Right lobe of liver (tissue), 6 donors: ENCODE measurements at regions not wholly inside any gene's neighbourhood (a gene's known extent, or its start where the extent isn't known, plus 50 kb on each side); places are given as distances from the start of the nearest gene placed in this dataset.

Experiments used
- ATAC-seq, 4 donors: fragments of 200-7000 bp; cut with Tn5 transposase; one replicate each; pipeline ENCODE4 v1.9.1; 2020; ENCODE audit warnings: mild to moderate bottlenecking in 4 of 4, moderate library complexity in 4 of 4
- DNase-seq, 3 donors: peaks; one replicate each; pipeline ENCODE4 v3.0.0-alpha.2; 2020
- H3K27ac ChIP-seq, 3 donors: fragments of 200-600 bp; one replicate each; pipeline ENCODE4 v1.8.0; 2022
- H3K27me3 ChIP-seq, 2 donors: fragments of 200-600 bp; one replicate each; pipeline ENCODE4 v1.8.0; 2022
- H3K36me3 ChIP-seq, 4 donors: fragments of 200-600 bp; sonication (generic) in 1 of 4; one replicate each; pipeline versions ENCODE4 v1.5.1 to v1.8.0; 2017 to 2022; ENCODE audit warnings: control low read depth in 1 of 4
- H3K4me1 ChIP-seq, 4 donors: fragments of 200-600 bp; sonication (generic) in 1 of 4; one replicate each; pipeline versions ENCODE4 v1.5.1 to v1.8.0; 2017 to 2022; ENCODE audit warnings: control low read depth in 1 of 4
- H3K4me3 ChIP-seq, 3 donors: fragments of 200-600 bp; one replicate each; pipeline ENCODE4 v1.8.0; 2022
- H3K9me3 ChIP-seq, 4 donors: fragments of 200-600 bp; sonication (generic) in 1 of 4; one replicate each; pipeline versions ENCODE4 v1.5.1 to v1.8.0; 2017 to 2022; ENCODE audit warnings: control low read depth in 1 of 4
- POLR2A ChIP-seq: fragments of 450-650 bp; IDR thresholded peaks from one replicate; pipeline ENCODE4 v1.6.1; 2017; ENCODE audit warnings: antibody characterized with exemption, mild to moderate bottlenecking
- WGBS: methylation state at CpG from one replicate; pipeline ENCODE4 v1.1.6; 2018; ENCODE audit warnings: low coverage, low lambda C conversion rate; ENCODE audit not compliant: insufficient coverage; ENCODE audit errors: missing lambda C conversion rate; 5-methylcytosine and 5-hydroxymethylcytosine counted together
- intact Hi-C, 2 donors: fragments of 100-400 bp; cut with DNase I; formaldehyde crosslinking; loops; one replicate each; pipeline versions ENCODE4 v1.11.2 to v1.14.1; 2022
- TF ChIP-seq, protein P1 (sequence below), 4 donors: fragments of 200-600 bp in 3 of 4; fragments of 450-650 bp in 1 of 4; IDR thresholded peaks; one replicate each; pipeline versions ENCODE4 v1.5.1 to v1.8.0; 2016 to 2022; ENCODE audit warnings: antibody characterized with exemption in 4 of 4, mild to moderate bottlenecking in 2 of 4
- donor health status: DM: no; HTN: yes; CAD: no.
- donor health status: DM: no; HTN: no; CAD: no.
- donor health status: DM: no; HTN: no; CAD: no.
- donor health status: DM: no; HTN: yes; CAD: no.
- donor health status: DM: no; HTN: yes; CAD: no.

DNA sequence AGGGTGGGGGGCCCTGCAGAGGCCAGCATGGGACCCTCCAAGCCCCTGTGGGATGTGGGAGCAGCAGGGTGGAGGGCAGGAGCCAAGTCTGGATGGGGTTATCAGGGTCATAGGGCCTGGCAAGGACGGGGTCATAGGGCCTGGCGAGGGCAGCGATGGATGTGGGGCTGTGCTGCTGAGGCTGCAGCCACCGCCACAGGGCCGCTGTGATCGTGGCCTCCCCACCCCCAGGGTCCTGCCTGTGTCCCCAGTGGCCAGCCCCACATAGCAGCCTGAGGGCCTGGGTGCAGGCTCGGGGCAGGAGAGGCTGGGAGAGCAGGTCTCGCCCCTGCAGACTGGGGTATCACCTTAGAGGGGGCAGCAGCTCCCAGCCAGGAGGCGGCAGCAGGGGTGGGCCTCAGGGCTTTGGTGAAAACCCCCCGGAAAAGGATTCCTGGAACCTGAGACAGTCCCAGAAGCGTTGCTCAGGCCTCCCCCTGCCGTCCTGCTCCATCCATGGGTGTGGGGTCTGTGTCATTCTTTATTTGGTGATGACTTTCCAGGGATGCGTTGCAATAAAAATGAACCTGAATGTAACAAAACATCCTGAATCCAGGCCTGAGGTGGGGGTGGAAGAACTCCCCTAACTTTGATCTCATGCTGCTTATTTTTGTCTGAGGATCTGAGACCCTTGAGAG, 107.3 kb upstream of the SHH start:
- no peaks in the 10 kb centered on the region for H3K36me3 ChIP-seq
- peak in 2 of 3 donors; percentile 71 to 81 for DNase-seq
- no peak overlapping the region for H3K4me3 ChIP-seq
- intact Hi-C loops = no loop called here
- WGBS = 57% methylated on average over 5 of the region's 13 CpGs
- ATAC-seq = peak; percentile 83 to 89 (median 87)
- H3K27me3 ChIP-seq = no peaks in the 10 kb centered on the region
- no peak for TF ChIP-seq POLR2A
- TF ChIP-seq, protein P1, sequence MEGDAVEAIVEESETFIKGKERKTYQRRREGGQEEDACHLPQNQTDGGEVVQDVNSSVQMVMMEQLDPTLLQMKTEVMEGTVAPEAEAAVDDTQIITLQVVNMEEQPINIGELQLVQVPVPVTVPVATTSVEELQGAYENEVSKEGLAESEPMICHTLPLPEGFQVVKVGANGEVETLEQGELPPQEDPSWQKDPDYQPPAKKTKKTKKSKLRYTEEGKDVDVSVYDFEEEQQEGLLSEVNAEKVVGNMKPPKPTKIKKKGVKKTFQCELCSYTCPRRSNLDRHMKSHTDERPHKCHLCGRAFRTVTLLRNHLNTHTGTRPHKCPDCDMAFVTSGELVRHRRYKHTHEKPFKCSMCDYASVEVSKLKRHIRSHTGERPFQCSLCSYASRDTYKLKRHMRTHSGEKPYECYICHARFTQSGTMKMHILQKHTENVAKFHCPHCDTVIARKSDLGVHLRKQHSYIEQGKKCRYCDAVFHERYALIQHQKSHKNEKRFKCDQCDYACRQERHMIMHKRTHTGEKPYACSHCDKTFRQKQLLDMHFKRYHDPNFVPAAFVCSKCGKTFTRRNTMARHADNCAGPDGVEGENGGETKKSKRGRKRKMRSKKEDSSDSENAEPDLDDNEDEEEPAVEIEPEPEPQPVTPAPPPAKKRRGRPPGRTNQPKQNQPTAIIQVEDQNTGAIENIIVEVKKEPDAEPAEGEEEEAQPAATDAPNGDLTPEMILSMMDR (IDR thresholded peaks at IDR 0.05) = no peak
- H3K27ac ChIP-seq = peak overlapping the region; percentile 51 to 76 (median 57)
- H3K4me1 ChIP-seq = peaks cover 2 to 29% (median 16%) of the 10 kb centered on the region in 4 donors
- no peaks in the 10 kb centered on the region for H3K9me3 ChIP-seq

DNA sequence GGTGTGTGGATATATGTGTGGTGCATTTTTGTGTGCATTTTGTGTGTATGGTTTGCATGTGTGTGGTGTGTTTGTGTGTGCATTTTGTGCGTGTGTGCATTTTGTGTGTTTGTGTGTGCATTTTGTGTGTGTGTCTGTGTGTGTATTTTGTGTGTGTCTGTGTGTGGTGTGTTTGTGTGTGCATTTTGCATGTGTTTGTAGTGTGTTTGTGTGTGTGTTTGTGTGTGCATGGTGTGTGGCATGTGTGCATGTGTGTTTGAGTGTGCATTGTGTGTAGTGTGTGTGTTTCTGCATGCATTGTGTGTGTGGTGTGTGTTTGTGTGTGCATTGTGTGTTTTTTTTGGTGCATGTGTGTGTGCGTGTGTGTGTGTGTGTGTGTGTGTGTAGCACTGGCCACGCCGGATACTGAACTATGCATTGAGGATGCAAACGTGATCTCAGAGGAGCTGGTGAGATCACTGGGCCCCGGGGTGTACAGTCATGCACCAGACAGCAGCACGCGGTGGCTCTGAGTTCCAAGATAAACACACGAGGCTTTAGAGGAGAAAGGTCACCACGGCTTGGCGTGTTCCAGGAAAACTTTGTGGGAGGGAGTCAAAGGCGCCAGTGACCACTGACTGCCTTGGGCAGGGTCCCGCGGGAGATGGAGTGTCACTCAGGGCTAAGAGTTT, 106.6 kb upstream of the SHH start:
- DNase-seq (peak; percentile 86 to 93 (median 91)), ATAC-seq (peak; percentile 82 to 90 (median 82))
- intact Hi-C loops = no loop called here
- TF ChIP-seq, protein P1 (IDR thresholded peaks at IDR 0.05) = no peak
- no peak for TF ChIP-seq POLR2A
- Histone ChIP-seq H3K27ac (peak overlapping the region; percentile 51 to 76 (median 57)), H3K9me3 (no peaks in the 10 kb centered on the region), H3K27me3 (no peaks in the 10 kb centered on the region), H3K4me1 (peaks cover 2 to 29% (median 16%) of the 10 kb centered on the region in 4 donors), H3K4me3 (no peak overlapping the region), H3K36me3 (no peaks in the 10 kb centered on the region)
- 29% methylated on average over 5 of the region's 14 CpGs for WGBS

DNA sequence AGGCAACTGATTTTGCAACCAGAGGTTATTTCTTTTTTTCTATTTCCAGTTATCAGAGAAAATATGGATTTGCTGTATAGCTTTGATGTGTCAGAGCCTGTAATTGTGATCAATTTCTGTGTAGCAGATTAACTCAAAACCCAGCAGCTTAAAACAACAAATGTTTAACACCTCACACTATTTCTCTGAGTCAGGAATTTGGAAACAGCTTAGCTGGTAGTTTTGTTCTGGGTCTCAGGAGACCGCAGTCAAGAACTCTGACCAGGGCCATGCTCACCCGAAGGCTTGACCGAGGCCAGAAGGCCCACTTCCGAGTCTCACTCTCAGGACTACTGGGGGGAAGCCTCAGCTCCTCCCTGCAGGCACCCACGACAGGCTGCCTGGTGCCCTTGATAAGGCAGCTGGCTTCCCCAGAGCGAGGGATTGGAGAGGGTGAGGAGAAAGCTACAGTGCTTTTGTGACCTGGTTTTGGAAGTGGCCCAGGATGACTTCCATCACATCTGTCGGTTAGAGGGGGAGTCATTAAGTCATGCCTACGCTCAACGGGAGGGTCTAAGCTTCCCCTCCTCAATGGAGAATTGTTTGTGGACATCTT, 105.7 kb upstream of the SHH start:
- no peak overlapping the region for H3K4me3 ChIP-seq
- DNase-seq = peak in 1 of 3 donors; percentile 44
- H3K27me3 ChIP-seq = no peaks in the 10 kb centered on the region
- no peaks in the 10 kb centered on the region for H3K36me3 ChIP-seq
- no peaks in the 10 kb centered on the region for H3K9me3 ChIP-seq
- peak overlapping the region in 2 of 3 donors; percentile 37 to 56 for H3K27ac ChIP-seq
- H3K4me1 ChIP-seq = peaks cover 2 to 29% (median 16%) of the 10 kb centered on the region in 4 donors
- WGBS = 47% methylated on average over 8 of the region's 9 CpGs
- ATAC-seq = peak in 2 of 4 donors; percentile 2 to 3
- TF ChIP-seq, protein P1 (IDR thresholded peaks at IDR 0.05) = no peak
- TF ChIP-seq POLR2A = no peak
- intact Hi-C loops = no loop called here

DNA sequence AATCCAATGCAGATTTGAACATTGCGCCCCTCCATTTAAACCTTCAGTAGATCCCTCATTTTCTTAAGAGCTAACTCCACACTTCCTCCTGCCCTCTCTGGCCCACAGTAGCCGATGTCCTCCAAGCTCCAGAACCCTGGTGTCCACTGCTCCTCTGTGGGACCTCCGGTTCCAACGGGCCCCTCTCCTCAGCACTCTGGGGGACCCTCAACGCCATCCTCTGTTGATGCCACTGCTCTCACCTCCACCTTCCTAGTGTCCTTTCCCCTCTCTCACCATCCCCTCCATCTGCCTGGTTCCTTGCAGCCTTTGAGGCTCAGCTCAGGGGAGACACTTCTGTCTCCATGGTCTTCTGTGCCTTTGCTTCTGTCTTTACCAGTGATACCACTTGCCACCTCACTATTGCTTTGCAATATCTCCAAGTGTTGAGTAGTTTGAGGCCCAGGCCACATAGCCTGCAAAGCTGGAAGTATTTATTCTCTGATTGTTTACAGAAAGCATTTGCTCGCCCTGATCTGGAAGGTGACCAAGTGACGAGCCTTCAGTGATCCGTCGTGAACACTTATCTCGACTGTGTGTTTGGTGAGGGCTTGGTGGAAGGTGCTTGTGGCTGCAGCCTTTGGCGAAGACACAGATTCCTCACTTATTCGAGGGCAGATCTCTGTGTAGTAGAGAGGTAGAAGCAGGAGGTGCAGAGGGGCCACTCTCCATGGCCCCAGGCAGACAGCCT, 104.8 kb upstream of the SHH start:
- DNase-seq = peak in 2 of 3 donors; percentile 50 to 75
- no peak overlapping the region for H3K4me3 ChIP-seq
- H3K36me3 ChIP-seq = no peaks in the 10 kb centered on the region
- H3K27ac ChIP-seq = peak overlapping the region in 2 of 3 donors; percentile 37 to 56
- 30% methylated on average over 7 of the region's 12 CpGs for WGBS
- ATAC-seq = peak; percentile 59 to 67 (median 67)
- H3K9me3 ChIP-seq = no peaks in the 10 kb centered on the region
- H3K4me1 ChIP-seq = peaks cover 2 to 29% (median 16%) of the 10 kb centered on the region in 4 donors
- H3K27me3 ChIP-seq = no peaks in the 10 kb centered on the region
- TF ChIP-seq, protein P1 (IDR thresholded peaks at IDR 0.05) = no peak
- no peak for TF ChIP-seq POLR2A
- intact Hi-C loops = no loop called here
